DOHH2 (cell line): ENCODE measurements at regions not wholly inside any gene's neighbourhood (a gene's known extent, or its start where the extent isn't known, plus 50 kb on each side); places are given as distances from the start of the nearest gene placed in this dataset.

Source experiments
- EZH2phosphoT487 ChIP-seq: fragments of 200-600 bp; sonication (generic); IDR thresholded peaks from 2 replicates; pipeline ENCODE4 v1.6.1; 2017; ENCODE audit warnings: borderline replicate concordance, mild to moderate bottlenecking, antibody characterized with exemption, low read length, moderate library complexity, mixed read lengths
- TF ChIP-seq, protein P1 (sequence below): fragments of 200-600 bp; sonication (generic); IDR thresholded peaks from one replicate; pipeline ENCODE4 v1.5.1; 2014; ENCODE audit warnings: antibody characterized with exemption, mild to moderate bottlenecking, low read depth, low read length; ENCODE audit not compliant: poor library complexity, severe bottlenecking

DNA sequence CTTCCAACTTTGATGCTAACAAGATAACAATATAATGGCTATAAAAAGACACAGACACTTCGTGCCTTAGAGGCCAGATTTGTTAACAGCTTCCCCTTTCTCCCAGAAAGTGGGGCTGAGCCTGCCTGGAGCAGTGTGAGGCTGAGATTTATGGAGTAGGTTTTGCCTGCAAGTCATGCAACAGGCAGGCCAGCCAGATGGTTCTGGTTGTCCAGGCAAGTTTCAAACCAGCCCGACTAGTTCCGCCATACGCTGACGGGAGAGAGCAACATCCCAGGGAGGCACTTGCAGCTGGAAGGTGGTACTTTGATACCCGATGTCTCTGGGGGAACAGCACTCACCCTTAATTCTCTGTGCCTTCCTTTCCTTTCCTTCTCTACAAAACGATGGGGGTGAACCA is 81.3 kb upstream of the NAA20 start:
- TF ChIP-seq, protein P1, sequence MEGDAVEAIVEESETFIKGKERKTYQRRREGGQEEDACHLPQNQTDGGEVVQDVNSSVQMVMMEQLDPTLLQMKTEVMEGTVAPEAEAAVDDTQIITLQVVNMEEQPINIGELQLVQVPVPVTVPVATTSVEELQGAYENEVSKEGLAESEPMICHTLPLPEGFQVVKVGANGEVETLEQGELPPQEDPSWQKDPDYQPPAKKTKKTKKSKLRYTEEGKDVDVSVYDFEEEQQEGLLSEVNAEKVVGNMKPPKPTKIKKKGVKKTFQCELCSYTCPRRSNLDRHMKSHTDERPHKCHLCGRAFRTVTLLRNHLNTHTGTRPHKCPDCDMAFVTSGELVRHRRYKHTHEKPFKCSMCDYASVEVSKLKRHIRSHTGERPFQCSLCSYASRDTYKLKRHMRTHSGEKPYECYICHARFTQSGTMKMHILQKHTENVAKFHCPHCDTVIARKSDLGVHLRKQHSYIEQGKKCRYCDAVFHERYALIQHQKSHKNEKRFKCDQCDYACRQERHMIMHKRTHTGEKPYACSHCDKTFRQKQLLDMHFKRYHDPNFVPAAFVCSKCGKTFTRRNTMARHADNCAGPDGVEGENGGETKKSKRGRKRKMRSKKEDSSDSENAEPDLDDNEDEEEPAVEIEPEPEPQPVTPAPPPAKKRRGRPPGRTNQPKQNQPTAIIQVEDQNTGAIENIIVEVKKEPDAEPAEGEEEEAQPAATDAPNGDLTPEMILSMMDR = no peak
- no peak for TF ChIP-seq EZH2phosphoT487
